ENCODE measurements at regions not wholly inside any gene's neighbourhood (a gene's known extent, or its start where the extent isn't known, plus 50 kb on each side); places are given as distances from the start of the nearest gene placed in this dataset.

DNA sequence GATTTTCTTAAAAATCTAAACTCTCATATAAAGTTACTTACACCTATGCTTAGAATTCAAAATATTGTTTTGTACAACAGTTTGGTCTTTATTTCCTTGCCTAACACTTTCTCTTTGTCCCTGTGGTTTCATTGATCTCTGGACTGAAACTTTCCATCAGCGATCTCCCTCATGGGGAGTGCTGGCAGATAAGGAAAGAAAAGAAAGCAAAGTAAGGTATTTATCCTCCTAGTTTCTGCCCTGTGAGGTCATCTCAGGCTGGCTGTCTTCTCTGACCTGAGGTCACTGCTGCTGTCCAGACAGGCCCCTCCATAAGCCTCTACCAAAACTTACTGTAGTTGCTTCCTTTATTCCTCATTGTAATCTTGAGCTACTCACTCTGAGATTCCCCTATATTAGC is 57.9 kb upstream of the EPHA6 start:
- no peak for TF ChIP-seq POLR2A (IDR thresholded peaks at IDR 0.05)
- TF ChIP-seq, protein P1, sequence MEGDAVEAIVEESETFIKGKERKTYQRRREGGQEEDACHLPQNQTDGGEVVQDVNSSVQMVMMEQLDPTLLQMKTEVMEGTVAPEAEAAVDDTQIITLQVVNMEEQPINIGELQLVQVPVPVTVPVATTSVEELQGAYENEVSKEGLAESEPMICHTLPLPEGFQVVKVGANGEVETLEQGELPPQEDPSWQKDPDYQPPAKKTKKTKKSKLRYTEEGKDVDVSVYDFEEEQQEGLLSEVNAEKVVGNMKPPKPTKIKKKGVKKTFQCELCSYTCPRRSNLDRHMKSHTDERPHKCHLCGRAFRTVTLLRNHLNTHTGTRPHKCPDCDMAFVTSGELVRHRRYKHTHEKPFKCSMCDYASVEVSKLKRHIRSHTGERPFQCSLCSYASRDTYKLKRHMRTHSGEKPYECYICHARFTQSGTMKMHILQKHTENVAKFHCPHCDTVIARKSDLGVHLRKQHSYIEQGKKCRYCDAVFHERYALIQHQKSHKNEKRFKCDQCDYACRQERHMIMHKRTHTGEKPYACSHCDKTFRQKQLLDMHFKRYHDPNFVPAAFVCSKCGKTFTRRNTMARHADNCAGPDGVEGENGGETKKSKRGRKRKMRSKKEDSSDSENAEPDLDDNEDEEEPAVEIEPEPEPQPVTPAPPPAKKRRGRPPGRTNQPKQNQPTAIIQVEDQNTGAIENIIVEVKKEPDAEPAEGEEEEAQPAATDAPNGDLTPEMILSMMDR (IDR thresholded peaks at IDR 0.05): no peak
